CD14-positive monocyte (primary cell): ENCODE measurements at regions not wholly inside any gene's neighbourhood (a gene's known extent, or its start where the extent isn't known, plus 50 kb on each side); places are given as distances from the start of the nearest gene placed in this dataset.

Experiments
- DNase-seq, 3 donors: peaks; one replicate each; pipeline ENCODE4 v3.0.0-alpha.2; 2011 to 2022
- H2AFZ ChIP-seq: 2 replicates; pipeline ENCODE4 v1.6.0; 2012; ENCODE audit warnings: mild to moderate bottlenecking, low read depth, low read length, inconsistent platforms; ENCODE audit not compliant: insufficient read depth, poor library complexity, severe bottlenecking
- H3K27ac ChIP-seq, 2 donors: 1 replicate in 1 of 2; 2 replicates in 1 of 2; pipeline ENCODE4 v1.5.1; 2012 to 2013; ENCODE audit warnings: low read length in 2 of 2, control low read depth in 1 of 2, inconsistent platforms in 1 of 2, low read depth in 1 of 2, mild to moderate bottlenecking in 1 of 2
- H3K27me3 ChIP-seq, 2 donors: one replicate each; pipeline versions ENCODE4 v1.6.0 to v1.6.1; 2011 to 2013; ENCODE audit warnings: low read length in 2 of 2; ENCODE audit not compliant: control insufficient read depth in 2 of 2, insufficient read depth in 2 of 2
- H3K36me3 ChIP-seq, 2 donors: replicated peaks in 1 of 2; 1 replicate in 1 of 2; 2 replicates in 1 of 2; pipeline versions ENCODE4 v1.5.1 to v1.6.1; 2012 to 2013; ENCODE audit warnings: low read length in 2 of 2, control low read depth in 1 of 2, inconsistent platforms in 1 of 2, mild to moderate bottlenecking in 1 of 2; ENCODE audit not compliant: insufficient read depth in 2 of 2, control insufficient read depth in 1 of 2
- H3K4me1 ChIP-seq, 2 donors: 1 replicate in 1 of 2; 2 replicates in 1 of 2; pipeline versions ENCODE4 v1.5.1 to v1.6.1; 2012 to 2013; ENCODE audit warnings: low read length in 2 of 2, control low read depth in 1 of 2, inconsistent platforms in 1 of 2, mild to moderate bottlenecking in 1 of 2, moderate library complexity in 1 of 2; ENCODE audit not compliant: insufficient read depth in 2 of 2, control insufficient read depth in 1 of 2
- H3K4me2 ChIP-seq: replicated peaks from 2 replicates; pipeline ENCODE3; 2012; ENCODE audit warnings: low read length, moderate library complexity, mild to moderate bottlenecking; ENCODE audit not compliant: poor library complexity, severe bottlenecking; ENCODE audit errors: extremely low read depth
- H3K4me3 ChIP-seq, 3 experiments: fragments of 200-600 bp in 1 of 3; sonication (generic) in 1 of 3; replicated peaks in 1 of 3; 1 replicate in 2 of 3; 2 replicates in 1 of 3; pipeline ENCODE4 v1.5.1; 2011 to 2013; ENCODE audit warnings: low read length in 3 of 3, mild to moderate bottlenecking in 3 of 3, control low read depth in 2 of 3, low read depth in 2 of 3, inconsistent platforms in 1 of 3, moderate library complexity in 1 of 3
- H3K79me2 ChIP-seq: 2 replicates; pipeline ENCODE4 v1.6.0; 2012; ENCODE audit warnings: mild to moderate bottlenecking, control low read depth, inconsistent platforms, low read length, moderate library complexity; ENCODE audit not compliant: insufficient read depth
- H3K9ac ChIP-seq: 2 replicates; pipeline ENCODE4 v1.6.0; 2017; ENCODE audit warnings: low read length, mild to moderate bottlenecking; ENCODE audit not compliant: insufficient read depth, poor library complexity, severe bottlenecking
- H3K9me3 ChIP-seq, 2 donors: replicated peaks in 1 of 2; 1 replicate in 1 of 2; 2 replicates in 1 of 2; pipeline versions ENCODE4 v1.5.1 to v1.6.1; 2012 to 2013; ENCODE audit warnings: low read length in 2 of 2, control low read depth in 1 of 2; ENCODE audit not compliant: control insufficient read depth in 1 of 2, insufficient read depth in 1 of 2
- H4K20me1 ChIP-seq: 2 replicates; pipeline ENCODE4 v1.6.0; 2012; ENCODE audit warnings: mild to moderate bottlenecking, low read length, control low read depth, moderate library complexity; ENCODE audit not compliant: insufficient read depth
- H3K27ac Mint-ChIP-seq, 7 donors: one replicate each; pipeline ENCODE4 v1.8.0; 2020; ENCODE audit warnings: mild to moderate bottlenecking in 7 of 7, mixed read lengths in 7 of 7, moderate library complexity in 6 of 7, inconsistent platforms in 2 of 7
- H3K27me3 Mint-ChIP-seq, 3 donors: one replicate each; pipeline ENCODE4 v1.8.0; 2021 to 2022; ENCODE audit warnings: low read depth in 3 of 3, mild to moderate bottlenecking in 3 of 3, mixed read lengths in 3 of 3, moderate library complexity in 3 of 3, inconsistent platforms in 1 of 3
- H3K36me3 Mint-ChIP-seq, 2 donors: one replicate each; pipeline ENCODE4 v1.8.0; 2020; ENCODE audit warnings: mixed read lengths in 2 of 2, inconsistent platforms in 1 of 2, mild to moderate bottlenecking in 1 of 2
- H3K4me1 Mint-ChIP-seq: one replicate; pipeline ENCODE4 v1.8.0; 2020; ENCODE audit warnings: mild to moderate bottlenecking, mixed read lengths
- H3K4me3 Mint-ChIP-seq, 2 donors: one replicate each; pipeline ENCODE4 v1.8.0; 2020; ENCODE audit warnings: mild to moderate bottlenecking in 2 of 2, mixed read lengths in 2 of 2, moderate library complexity in 1 of 2
- H3K9me3 Mint-ChIP-seq, 7 donors: one replicate each; pipeline ENCODE4 v1.8.0; 2020 to 2022; ENCODE audit warnings: mixed read lengths in 7 of 7, mild to moderate bottlenecking in 6 of 7, moderate library complexity in 6 of 7, inconsistent platforms in 2 of 7
- CTCF ChIP-seq: fragments of 200-600 bp; IDR thresholded peaks from one replicate; pipeline ENCODE4 v1.8.0; 2022; ENCODE audit warnings: antibody characterized with exemption, mild to moderate bottlenecking
- WGBS: methylation state at CpG from one replicate; pipeline ENCODE4 v1.1.5; 2013; ENCODE audit warnings: missing lambda C conversion rate; ENCODE audit not compliant: insufficient coverage; 5-methylcytosine and 5-hydroxymethylcytosine counted together
- intact Hi-C, 2 donors: fragments of 100-400 bp; cut with micrococcal nuclease; formaldehyde crosslinking; loops; one replicate each; pipeline versions ENCODE4 v1.15.0 to v1.15.1; 2023

DNA sequence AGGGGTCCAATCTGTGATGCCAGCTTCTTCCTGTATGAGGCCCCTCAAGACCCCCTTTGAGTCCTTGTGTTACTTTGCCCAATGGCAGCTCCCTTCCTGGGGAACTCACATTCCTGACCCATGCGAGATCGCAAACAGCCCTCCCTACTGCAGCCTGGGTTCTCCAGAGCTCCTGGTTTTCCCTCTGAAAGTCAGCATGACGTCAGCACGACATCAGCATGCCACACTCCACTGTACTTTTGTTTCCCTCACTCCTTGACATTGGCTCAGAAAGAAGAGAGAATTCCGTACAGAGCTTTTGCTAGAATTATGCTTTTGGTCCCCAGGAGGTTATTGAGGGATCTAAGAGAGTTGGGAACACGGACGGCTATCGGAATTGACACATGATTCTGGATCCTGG, 168.1 kb upstream of the PIRT start:
- no peak for TF ChIP-seq CTCF
- H2AFZ ChIP-seq, result no peak overlapping the region

DNA sequence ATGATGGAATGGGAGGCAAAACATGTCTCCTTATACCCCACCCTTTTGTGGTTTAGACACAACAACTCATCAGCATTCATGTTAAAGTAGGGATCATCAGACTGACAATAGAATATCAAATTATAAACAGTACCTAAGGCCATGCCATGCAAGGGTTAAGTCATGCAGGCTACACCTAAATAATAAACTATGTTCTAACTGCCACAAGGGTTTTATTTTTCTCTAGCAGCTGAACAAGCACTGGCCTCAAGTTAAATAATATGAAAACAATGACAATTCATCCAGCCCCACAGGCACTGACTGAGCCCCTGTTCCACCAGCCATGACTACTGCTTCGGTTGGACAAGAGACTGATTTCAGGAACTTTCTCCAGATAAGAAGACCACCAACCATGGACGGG, 164.5 kb upstream of the PIRT start:
- Histone ChIP-seq H2AFZ (no peak overlapping the region), H3K4me3 (no peak overlapping the region), H3K4me1 (no peaks in the 10 kb centered on the region), H3K36me3 (no peaks in the 10 kb centered on the region), H3K27me3 (no peaks in the 10 kb centered on the region), H3K9me3 (peaks cover 0 to 5% of the 10 kb centered on the region in 2 donors), H3K79me2 (no peaks in the 10 kb centered on the region), H3K9ac (no peak overlapping the region), H4K20me1 (no peaks in the 10 kb centered on the region), H3K27ac (no peak overlapping the region), H3K4me2 (no peak overlapping the region)
- intact Hi-C loops, result no loop called here
- Mint-ChIP-seq H3K27me3 (no peaks in the 10 kb centered on the region), H3K4me1 (no peaks in the 10 kb centered on the region), H3K4me3 (no peak overlapping the region), H3K27ac (no peak overlapping the region), H3K9me3 (peaks cover 0 to 9% (median 5%) of the 10 kb centered on the region in 7 donors), H3K36me3 (no peaks in the 10 kb centered on the region)
- DNase-seq, result no peak
- no CpG with 5 or more reads among the region's 2 CpGs for WGBS
- no peak for TF ChIP-seq CTCF

More for the DNA sequence above, 168.1 kb upstream of the PIRT start:
- H3K27ac ChIP-seq, result no peak overlapping the region
- 84% methylated on average over 4 of the region's 8 CpGs for WGBS
- no peak overlapping the region for H3K4me3 ChIP-seq
- Mint-ChIP-seq H3K36me3 (no peaks in the 10 kb centered on the region), H3K4me1 (no peaks in the 10 kb centered on the region), H3K9me3 (peaks cover 0 to 9% (median 3%) of the 10 kb centered on the region in 7 donors), H3K27me3 (no peaks in the 10 kb centered on the region), H3K27ac (no peak overlapping the region), H3K4me3 (no peak overlapping the region)
- no peak overlapping the region for H3K4me2 ChIP-seq
- H3K79me2 ChIP-seq, result no peaks in the 10 kb centered on the region
- peaks cover 0 to 5% of the 10 kb centered on the region in 2 donors for H3K9me3 ChIP-seq
- no peaks in the 10 kb centered on the region for H3K27me3 ChIP-seq
- no peak overlapping the region for H3K9ac ChIP-seq
- H3K36me3 ChIP-seq, result no peaks in the 10 kb centered on the region
- no peaks in the 10 kb centered on the region for H3K4me1 ChIP-seq
- no peaks in the 10 kb centered on the region for H4K20me1 ChIP-seq
- DNase-seq, result no peak
- intact Hi-C loops, result no loop called here
